ENCODE measurements at regions not wholly inside any gene's neighbourhood (a gene's known extent, or its start where the extent isn't known, plus 50 kb on each side); places are given as distances from the start of the nearest gene placed in this dataset.
"Not testable (repeated sequence)": the region's sequence is repeated elsewhere in the genome, so short reads cannot be mapped to it uniquely, and the experiment has no call there.

DNA sequence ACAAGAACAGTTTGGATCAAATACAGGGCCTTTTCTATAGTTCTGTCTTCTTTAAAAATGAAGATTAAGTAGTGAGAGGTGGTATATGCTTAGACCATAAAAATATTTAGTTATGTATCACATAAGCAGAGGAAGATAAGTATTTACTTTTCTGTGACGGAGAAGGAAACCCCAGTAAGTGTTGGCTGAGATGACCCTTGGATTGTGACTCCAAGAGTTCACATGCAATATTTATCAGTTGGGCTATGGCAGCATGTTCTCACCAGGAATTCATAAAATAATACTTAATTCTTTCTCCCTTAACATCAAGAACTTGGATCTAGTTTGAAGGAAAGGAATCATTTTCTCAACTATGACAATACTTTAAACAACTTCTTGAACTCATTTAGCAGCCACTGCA is 98.4 kb upstream of the TBX18 start:
- no peak for DNase-seq

DNA sequence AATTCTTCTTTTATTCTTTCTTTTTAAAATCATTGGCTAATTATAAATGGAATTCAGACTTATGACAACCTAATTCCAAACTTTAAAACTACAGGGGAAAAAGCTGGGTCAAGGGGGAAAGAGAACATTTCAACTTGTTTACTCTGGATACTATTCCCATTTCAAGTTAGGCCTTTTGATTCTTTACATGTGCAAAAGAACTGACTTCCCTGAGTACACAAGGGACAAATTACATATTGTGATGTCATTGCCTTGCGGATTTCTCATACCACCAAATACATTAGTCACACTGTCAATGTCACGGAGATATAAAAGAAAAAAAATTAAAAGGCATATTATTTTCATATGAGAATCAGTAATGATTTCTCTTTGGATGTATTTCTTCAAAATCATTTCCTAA is 96.5 kb upstream of the TBX18 start:
- DNase-seq, result no peak

DNA sequence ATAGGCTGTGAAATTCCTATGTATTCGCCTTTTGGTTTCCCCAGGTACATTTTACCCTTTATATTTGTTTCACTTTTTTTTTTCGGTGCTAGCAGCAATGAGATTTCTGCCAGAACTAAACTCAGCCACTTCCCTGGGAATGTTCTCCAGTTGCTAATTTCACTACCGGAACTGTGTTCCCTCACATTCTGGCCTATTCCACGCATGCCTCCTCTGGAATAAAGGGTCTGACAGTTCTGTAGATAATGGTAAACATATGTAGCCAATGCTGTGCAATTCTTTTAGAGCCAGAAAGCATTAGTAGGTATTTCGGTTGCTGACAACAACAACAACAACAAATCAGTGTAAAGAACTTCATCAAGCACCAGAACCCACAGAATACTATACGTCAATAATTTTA is 96.1 kb upstream of the TBX18 start:
- no peak for DNase-seq

DNA sequence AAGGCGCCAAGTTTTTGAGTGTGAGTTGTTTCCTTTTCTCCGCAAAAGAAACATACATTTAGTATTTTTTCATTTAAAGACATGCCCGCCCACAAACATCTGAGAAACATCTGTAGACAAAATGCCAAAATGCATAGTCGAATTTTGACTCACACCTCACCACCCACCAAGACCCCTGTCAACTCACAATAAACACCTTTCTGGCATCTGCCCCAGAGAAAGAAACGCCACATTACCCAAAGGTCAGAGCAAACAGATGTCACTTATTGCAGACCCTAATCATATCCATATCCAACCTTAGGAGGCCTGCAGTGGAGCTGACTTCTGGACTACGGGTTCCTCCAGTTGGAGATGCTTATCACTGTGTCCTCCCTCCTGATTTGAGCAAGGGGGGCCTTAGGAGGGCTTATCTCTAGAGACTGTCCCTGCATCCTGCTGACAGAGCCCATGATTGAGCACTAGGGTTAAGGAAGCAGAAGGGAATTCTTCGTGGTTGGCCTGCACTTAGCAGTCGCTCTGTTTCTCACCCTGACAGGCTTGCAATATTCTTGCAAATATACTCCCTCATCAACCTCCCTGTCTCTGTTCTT is 90.5 kb upstream of the TBX18 start:
- no peak for DNase-seq

DNA sequence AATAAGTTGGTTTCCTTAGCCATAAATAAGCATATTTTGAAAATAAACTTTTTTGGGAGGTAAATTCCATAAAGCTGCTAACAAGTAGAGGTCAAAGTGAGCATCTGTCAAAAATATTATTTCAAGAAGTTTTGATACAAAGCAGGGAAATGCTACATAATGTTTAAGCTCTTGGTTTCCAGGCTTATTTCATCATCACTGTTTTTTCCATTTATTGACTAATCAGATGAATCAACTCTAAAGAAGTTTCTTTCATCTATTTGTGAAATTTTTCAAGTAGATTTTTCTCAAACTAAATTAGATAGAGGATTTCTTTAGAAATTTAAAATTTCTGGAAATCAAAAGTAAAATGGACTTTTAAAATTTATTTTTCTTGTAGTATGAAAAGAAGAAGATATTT is 89.5 kb upstream of the TBX18 start:
- DNase-seq, result no peak

DNA sequence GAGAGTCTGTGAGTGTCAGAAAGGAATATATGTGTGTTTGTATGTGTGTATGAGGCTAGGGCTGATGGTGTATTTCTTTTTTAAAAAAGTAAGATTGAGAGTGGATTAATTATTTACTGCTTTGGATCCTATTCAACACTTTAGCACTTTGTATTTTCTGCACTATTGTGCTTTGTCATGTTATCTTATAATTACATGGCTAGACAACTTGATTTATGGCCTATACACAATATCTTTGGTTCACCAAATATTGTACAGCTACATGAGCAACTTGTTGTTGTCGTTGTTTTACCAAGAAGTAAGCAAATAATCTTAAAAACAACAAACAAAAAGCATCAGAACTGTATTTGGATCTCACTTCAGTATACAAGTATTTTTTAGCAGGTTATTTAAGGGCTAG is 84.6 kb upstream of the TBX18 start:
- DNase-seq, result no peak

DNA sequence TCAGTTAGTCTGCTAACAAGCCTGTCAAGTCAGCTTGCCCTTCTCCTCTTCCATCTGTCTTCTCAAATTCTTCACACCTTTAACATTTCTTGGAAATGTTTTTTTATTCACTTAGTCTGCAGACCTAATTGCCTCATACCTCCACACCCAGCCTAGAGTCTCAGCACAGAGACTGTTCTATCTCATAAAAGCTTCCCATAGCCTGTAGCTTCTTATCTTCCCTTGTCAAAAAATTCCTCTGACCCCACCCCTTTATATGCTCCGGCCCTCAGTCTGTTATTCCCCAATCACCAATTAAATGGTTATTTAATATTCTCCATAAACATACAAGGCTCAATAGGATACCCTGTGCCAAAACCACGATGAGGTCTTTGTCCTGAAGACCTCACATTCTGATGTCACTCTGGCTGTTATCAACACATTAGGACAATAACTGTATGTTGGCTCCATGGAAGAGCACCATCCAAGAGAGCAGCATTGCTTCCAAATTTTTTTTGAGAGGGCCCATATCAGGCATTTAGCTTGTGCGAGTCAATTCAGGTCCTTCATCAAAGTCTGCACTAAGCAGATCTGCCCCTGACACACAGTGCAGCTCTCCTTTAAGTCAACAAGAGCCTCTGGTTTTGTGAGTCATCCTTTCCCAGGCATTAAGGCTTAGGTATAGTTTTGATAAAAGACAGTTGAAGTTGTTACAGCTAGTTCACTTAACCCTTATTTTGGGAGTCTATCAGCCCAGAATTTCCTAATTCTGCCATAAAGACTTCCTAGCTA is 83.2 kb upstream of the TBX18 start:
- DNase-seq, result no peak

DNA sequence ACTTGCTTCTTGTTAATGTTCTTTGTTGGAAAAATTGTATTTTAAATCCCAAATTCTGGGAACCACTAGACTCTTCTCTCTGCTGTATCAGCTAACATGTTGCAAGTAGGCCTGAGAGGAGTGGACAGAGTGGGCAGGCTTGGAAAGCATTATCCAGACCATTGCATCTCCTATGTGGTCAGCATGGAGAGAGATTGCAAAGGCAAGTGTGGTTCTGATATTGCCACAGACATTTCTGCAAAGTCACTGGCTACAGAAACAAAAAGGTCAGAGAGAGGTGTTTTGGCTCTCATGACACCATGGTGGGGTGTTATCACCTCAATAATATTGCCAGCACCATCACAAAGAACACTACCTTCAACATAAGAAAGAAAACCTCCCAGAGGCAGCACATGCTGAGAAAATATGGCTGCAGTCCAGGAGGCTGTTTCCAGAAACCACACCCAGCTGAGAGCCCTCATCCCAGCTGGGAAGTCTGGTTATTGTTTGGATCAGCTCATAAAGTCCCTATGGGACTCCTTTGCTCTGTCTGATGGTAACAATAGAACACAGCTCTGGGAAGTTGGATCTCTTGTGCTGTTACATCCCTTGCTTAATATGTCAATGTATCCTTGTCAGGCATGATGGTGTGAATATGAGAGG is 78.2 kb upstream of the TBX18 start:
- no peak for DNase-seq

DNA sequence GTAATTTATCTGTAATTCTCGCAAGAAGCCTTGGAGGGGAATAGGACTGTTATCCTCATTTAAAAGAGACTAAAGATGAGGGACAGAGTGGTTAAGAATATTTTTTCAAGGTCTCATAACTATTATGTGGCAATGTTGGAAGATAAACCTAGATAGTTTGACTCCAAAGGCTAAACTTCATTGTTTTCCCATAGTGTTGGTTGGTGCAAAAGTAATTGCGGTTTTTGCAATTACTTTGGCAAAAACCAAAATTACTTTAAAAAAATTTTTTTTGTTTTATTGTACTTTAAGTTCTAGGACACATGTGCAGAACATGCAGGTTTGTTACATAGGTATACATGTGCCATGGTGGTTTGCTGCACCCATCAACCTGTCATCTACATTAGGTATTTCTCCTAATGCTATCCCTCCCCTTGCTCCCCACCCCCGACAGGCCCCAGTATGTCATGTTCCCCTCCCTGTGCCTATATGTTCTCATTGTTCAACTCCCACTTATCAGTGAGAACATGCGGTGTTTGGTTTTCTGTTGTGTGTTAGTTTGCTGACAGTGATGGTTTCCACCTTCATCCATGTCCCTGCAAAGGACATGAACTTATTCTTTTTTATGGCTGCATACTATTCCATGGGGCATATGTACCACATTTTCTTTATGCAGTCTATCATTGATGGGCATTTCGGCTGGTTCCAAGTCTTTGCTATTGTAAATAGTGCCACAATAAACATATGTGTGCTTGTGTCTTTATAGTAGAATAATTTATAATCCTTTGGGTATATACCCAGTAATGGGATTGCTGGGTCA is 72.9 kb upstream of the TBX18 start:
- not testable (repeated sequence) for DNase-seq

DNA sequence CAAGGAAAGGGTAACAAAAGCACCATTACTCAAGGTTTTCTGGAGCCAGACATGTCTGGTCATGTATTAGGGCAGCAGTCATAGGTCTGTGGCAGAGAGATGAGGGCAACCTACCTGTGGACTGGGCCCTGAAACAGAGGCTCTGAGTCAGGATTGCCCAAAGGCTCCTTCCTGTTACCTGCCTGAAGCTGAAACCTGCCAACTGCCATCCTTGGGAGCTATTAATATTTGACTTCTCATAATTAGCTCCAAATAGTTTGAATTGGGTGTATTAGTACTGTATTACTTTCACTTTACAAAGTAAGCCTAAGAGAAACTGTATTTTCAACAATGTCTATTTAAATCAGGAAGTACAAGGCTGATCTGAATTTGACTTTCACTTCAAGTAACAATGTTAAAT is 72.0 kb upstream of the TBX18 start:
- DNase-seq, result no peak

DNA sequence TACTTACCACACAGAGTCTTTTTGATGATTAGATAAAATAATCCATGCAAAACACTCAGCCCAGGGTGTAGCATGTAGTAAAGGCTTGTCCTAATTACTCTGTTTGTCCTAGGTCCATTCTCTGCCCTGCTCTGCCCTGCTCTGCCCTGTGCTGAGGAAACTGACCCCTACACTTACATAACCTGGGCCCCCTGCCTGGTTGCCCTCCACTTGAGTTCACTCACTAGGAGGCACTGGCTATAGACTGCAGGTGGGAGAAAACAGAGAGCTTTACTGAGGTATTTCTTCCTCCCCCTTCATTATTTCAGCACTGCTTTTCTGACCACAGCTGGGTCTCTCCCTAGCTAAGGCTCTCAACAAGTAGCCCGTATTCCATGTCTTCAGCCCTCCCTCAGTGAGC is 70.9 kb upstream of the TBX18 start:
- DNase-seq, result no peak

DNA sequence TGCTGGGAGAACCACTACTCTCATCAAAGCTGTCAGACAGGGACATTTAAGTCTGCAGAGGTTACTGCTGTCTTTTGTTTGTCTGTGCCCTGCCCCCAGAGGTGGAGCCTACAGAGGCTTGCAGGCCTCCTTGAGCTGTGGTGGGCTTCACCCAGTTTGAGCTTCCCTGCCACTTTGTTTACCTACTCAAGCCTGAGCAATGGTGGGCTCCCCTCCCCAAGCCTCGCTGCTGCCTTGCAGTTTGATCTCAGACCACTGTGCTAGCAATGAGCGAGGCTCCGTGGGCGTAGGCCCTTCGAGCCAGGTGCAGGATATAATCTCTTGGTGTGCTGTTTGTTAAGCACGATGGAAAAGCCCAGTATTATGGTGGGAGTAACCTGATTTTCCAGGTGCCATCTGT is 67.5 kb upstream of the TBX18 start:
- not testable (repeated sequence) for DNase-seq

DNA sequence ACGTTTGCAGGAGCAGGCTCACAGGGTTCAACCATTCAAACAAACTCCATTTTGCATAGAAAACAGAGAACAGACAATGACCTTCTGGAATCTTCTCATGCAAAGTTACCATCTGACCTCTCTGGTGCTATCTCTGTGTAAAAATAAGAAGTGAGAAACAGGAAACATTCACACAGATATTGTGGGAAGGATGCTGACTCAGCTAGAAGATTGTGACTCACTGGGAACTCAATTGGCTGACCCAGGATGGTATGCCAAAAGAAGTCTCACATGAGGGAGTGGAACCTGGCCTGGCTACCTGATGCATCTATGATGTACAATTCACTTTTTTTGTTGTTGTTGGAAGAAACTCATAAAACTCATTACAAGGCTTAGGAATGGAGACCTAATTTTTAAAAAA is 61.1 kb upstream of the TBX18 start:
- no peak for DNase-seq

DNA sequence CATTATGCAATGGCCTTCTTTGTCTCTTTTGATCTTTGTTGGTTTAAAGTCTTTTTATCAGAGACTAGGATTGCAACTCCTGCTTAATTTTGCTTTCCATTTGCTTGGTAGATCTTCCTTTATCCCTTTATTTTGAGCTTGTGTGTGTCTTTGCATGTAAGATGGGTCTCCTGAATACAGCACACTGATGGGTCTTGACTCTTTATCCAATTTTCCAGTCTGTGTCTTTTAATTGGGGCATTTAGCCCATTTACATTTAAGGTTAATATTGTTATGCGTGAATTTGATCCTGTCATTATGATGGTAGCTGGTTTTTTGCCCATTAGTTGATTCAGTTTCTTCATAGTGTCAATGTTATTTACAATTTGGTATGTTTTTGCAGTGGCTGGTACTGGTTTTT is 56.9 kb upstream of the TBX18 start:
- not testable (repeated sequence) for DNase-seq

DNA sequence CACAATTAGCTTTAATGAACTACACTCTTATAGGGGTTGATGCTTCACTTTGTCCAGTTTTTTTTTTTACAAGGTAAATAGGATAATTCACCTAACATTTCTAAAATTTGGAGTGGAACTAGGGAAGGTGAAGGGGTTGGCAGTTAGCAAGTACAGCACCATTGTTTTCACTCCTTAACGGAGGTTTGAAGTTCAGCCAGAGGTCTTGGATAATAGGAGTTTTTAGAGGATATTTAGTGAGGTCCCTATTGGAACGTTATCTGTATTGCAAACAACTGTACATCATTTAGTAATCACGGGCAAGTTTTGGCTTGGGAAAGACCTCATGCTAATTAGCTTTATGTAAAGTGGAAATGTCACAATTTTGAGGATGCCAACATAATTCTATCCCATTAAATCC is 52.3 kb upstream of the TBX18 start:
- DNase-seq, result no peak

DNA sequence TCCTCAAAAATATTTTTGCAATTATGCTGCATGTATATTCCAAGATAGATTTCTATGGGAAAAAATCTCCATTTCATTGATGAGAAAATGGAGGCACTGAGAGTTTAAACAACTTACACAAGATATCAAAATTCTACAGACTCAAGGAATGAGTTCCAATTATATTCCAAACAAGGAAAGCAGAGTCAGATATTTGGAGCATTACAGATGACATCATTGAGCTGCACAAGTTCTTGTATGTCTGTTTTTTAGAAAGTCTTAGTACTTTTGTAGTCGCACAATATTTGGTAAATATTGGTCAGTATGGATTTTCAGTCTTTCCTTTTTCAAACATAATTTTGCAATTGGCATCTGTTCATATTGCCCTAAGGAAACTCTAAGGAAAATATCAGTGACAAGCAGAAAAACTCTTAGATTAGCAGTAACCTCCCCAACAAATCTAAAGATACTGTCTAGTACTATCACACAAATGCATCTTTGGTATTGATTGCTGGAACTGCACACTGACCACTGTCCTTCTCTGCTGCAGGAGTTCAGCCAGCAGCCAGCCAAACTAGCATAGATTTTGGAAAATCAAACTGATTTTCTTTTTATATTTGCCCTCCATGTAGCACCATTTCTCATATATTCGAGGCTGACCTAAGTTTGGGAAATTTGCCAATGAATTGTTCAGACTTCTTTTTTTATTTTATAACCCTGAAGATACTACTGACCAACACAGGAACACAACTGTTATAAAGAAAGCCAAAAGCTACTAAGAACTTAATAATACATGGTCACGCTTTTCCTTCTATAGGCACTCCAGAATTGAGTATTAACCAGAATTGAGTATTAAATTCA is 51.7 kb upstream of the TBX18 start:
- DNase-seq, result no peak

Measured in NCI-H82 (cell line).